ENCODE measurements at regions not wholly inside any gene's neighbourhood (a gene's known extent, or its start where the extent isn't known, plus 50 kb on each side); places are given as distances from the start of the nearest gene placed in this dataset.

DNA sequence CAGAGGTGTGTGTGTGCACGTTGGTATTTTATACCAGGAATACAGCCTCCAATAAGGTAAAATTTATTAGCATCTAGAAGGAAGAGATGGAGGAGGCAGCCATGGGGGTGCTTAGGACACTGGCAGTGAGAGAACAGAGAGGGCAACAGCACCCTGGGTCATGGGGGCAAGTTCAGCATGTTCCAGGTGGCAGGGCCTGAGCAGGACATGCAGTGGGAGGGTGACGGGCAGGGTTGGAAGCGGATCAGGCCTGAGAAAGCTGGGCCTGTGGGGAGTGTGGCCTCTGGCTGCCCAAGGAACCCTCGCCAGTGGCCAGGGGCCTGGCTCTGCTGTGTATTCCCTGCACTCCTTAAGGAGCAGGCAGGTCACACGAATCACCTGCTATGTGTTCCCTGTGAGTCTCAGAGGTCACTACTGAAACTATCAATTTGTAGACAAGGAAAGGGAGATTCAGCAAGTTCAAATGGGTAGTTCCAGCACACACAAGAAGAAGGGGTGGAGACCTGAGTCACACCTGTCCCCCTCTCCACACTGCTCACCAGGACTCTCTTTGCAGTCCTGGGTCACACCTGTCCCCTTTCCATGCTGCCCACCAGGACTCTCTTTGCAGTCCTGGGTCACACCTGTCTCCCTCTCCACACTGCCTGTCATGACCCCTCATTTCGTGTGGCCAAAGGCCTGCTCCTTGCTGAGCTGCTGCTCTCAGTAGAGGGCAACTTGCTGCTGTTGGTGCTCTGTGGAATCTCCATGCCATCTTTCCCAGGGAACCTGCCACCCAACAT lies 463.9 kb upstream of the HS6ST1 start:
- TF ChIP-seq CTCF (IDR thresholded peaks at IDR 0.05; ENCODE audit: insufficient read depth, low read length) = no peak
- no peak overlapping the region for H3K4me3 ChIP-seq (ENCODE audit: low read depth, low read length)
- DNase-seq (ENCODE audit: low read depth) = no peak

DNA sequence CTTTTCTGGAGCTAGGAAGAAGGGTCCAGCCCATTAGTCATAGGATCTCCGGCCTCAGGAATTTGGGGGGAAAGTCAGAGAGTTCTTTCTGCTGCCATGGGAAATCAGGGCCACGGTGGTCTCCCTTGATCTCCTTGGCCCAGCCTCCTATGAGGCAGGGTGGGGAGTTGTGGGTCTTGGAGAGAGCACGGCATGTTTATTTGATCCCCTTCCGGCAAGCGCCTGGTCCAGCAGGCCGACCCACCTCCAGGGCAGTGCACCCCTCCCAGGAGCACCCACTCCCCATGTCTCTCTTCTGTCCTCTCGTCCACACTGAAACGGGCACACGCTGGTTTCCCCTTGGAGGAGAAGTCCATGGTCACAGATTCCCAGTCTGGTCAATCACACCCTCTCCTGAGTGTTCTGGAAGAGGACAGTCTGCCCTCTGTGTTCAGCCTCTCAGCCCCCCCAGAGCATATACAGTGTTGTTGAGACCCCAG lies 464.6 kb upstream of the HS6ST1 start:
- no peak overlapping the region for H3K4me3 ChIP-seq (ENCODE audit: low read depth, low read length)
- DNase-seq (ENCODE audit: low read depth) = no peak
- no peak for TF ChIP-seq CTCF (IDR thresholded peaks at IDR 0.05; ENCODE audit: insufficient read depth, low read length)

GRCh38 chr2:128783896-128784295 lies 465.2 kb upstream of the HS6ST1 start:
- H3K4me3 ChIP-seq (ENCODE audit: low read depth, low read length) = no peak overlapping the region
- DNase-seq (ENCODE audit: low read depth) = no peak
- TF ChIP-seq CTCF (IDR thresholded peaks at IDR 0.05; ENCODE audit: insufficient read depth, low read length) = no peak

DNA sequence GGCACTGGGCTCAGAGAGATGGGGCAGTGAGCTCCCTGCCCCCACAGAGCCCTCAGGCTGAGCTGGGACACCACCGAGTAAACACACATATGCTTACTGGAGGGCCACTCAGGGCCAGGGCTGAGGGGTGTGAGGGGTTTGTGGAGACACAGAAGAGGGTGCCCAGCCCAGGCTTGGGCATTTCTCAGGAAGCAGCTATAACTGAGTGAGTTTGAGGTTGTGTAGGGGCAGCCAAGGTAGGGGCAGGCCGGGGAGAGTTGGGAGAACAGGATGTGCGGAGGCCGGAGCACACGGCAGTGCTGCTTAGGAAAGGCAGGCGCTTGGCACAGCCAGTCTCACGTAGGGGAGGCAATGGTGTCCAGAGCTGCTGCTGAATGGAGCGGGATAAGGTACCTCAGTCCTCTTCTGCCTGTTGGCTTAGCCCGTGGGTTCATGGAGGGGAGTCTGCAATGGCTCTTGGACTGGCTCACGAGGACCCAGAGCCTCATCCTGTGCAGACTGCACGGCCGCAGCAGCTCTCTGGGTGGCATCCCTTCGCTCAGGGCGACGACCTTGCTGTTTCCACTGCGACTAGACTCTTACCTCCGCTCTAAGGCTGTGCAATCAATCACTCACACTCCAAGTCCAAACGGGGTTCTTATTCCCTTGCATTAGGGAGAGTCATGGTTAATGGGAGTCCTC lies 466.1 kb upstream of the HS6ST1 start:
- TF ChIP-seq CTCF (IDR thresholded peaks at IDR 0.05; ENCODE audit: insufficient read depth, low read length) = no peak
- no peak overlapping the region for H3K4me3 ChIP-seq (ENCODE audit: low read depth, low read length)
- no peak for DNase-seq (ENCODE audit: low read depth)

DNA sequence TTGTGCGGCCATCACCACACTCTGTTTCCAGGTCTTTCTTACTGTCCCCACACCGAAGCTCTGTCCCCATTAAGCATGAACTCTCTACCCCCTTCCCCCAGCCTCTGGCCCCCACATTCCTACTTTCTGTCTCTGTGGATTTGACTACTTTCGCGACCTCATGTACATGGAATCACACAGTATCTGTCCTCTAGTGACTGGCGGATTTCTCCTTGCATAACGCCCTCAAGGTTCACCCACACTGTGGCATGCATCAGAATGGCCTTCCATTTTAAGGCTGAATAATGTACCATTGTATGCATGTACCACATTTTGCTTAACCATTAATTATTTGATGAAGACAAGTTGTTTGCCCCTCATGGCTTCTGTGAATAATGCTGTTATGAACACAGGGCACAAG lies 467.6 kb upstream of the HS6ST1 start:
- DNase-seq (ENCODE audit: low read depth) = no peak
- H3K4me3 ChIP-seq (ENCODE audit: low read depth, low read length) = no peak overlapping the region
- TF ChIP-seq CTCF (IDR thresholded peaks at IDR 0.05; ENCODE audit: insufficient read depth, low read length) = no peak

- DNase-seq (ENCODE audit: low read depth) = no peak
- no peak overlapping the region for H3K4me3 ChIP-seq (ENCODE audit: low read depth, low read length)
- TF ChIP-seq CTCF (IDR thresholded peaks at IDR 0.05; ENCODE audit: insufficient read depth, low read length) = no peak
Observed at GRCh38 chr2:128786741-128787478, 468.2 kb upstream of the HS6ST1 start.

All from fibroblast of the aortic adventitia (primary cell).